Lower leg skin (tissue), 4 donors: ENCODE measurements at regions not wholly inside any gene's neighbourhood (a gene's known extent, or its start where the extent isn't known, plus 50 kb on each side); places are given as distances from the start of the nearest gene placed in this dataset.

ENCODE experiments used
- DNase-seq, 2 donors: peaks; one replicate each; pipeline ENCODE4 v3.0.0-alpha.2; 2019; ENCODE audit warnings: low spot score in 2 of 2
- H3K4me3 ChIP-seq: fragments of 200-600 bp; sonication (generic); 2 replicates; pipeline ENCODE4 v1.5.1; 2017; ENCODE audit warnings: mild to moderate bottlenecking, low read depth; ENCODE audit not compliant: poor library complexity, severe bottlenecking
- POLR2A ChIP-seq, 2 donors: fragments of 450-650 bp; IDR thresholded peaks; one replicate each; pipeline ENCODE4 v1.6.1; 2016 to 2017; ENCODE audit warnings: antibody characterized with exemption in 2 of 2, mild to moderate bottlenecking in 1 of 2, moderate library complexity in 1 of 2
- WGBS, 2 donors: methylation state at CpG; one replicate each; pipeline ENCODE4 v1.1.5; 2018; 5-methylcytosine and 5-hydroxymethylcytosine counted together
- intact Hi-C: fragments of 100-400 bp; cut with DNase I; formaldehyde crosslinking; loops from one replicate; pipeline ENCODE4 v1.15.0; 2023; ENCODE audit warnings: low total_unique reads
- TF ChIP-seq, protein P1 (sequence below), 3 donors: fragments of 450-650 bp; IDR thresholded peaks; one replicate each; pipeline ENCODE4 v1.5.1; 2016; ENCODE audit warnings: antibody characterized with exemption in 3 of 3, mild to moderate bottlenecking in 3 of 3, moderate library complexity in 2 of 3

GRCh38 chr14:38430522-38430921 lies 174.6 kb upstream of the CLEC14A start:
- TF ChIP-seq, protein P1, sequence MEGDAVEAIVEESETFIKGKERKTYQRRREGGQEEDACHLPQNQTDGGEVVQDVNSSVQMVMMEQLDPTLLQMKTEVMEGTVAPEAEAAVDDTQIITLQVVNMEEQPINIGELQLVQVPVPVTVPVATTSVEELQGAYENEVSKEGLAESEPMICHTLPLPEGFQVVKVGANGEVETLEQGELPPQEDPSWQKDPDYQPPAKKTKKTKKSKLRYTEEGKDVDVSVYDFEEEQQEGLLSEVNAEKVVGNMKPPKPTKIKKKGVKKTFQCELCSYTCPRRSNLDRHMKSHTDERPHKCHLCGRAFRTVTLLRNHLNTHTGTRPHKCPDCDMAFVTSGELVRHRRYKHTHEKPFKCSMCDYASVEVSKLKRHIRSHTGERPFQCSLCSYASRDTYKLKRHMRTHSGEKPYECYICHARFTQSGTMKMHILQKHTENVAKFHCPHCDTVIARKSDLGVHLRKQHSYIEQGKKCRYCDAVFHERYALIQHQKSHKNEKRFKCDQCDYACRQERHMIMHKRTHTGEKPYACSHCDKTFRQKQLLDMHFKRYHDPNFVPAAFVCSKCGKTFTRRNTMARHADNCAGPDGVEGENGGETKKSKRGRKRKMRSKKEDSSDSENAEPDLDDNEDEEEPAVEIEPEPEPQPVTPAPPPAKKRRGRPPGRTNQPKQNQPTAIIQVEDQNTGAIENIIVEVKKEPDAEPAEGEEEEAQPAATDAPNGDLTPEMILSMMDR (IDR thresholded peaks at IDR 0.05) = no peak
- no peak for TF ChIP-seq POLR2A (IDR thresholded peaks at IDR 0.05)
- WGBS, 2 donors = 85 to 88% methylated on average over 2 of the region's 2 CpGs
- intact Hi-C loops = no loop called here
- no peak for DNase-seq
- no peak overlapping the region for H3K4me3 ChIP-seq

- 89 to 92% methylated on average over 5 of the region's 5 CpGs for WGBS, 2 donors
- intact Hi-C loops = no loop called here
- H3K4me3 ChIP-seq = no peak overlapping the region
- TF ChIP-seq POLR2A (IDR thresholded peaks at IDR 0.05) = no peak
- TF ChIP-seq, protein P1 (IDR thresholded peaks at IDR 0.05) = no peak
- DNase-seq = no peak
Measured at GRCh38 chr14:38425324-38425976, 169.6 kb upstream of the CLEC14A start.

GRCh38 chr14:38420048-38420447 lies 164.2 kb upstream of the CLEC14A start:
- intact Hi-C loops = no loop called here
- no peak overlapping the region for H3K4me3 ChIP-seq
- TF ChIP-seq, protein P1 (IDR thresholded peaks at IDR 0.05) = no peak
- no peak for TF ChIP-seq POLR2A (IDR thresholded peaks at IDR 0.05)
- DNase-seq = no peak

- intact Hi-C loops = no loop called here
- no peak for DNase-seq
- WGBS, 2 donors = 23 to 33% methylated on average over 5 of the region's 5 CpGs
- no peak for TF ChIP-seq POLR2A (IDR thresholded peaks at IDR 0.05)
- TF ChIP-seq, protein P1 (IDR thresholded peaks at IDR 0.05) = no peak
- H3K4me3 ChIP-seq = no peak overlapping the region
Measured at GRCh38 chr14:38419579-38419978, 163.7 kb upstream of the CLEC14A start.

DNA sequence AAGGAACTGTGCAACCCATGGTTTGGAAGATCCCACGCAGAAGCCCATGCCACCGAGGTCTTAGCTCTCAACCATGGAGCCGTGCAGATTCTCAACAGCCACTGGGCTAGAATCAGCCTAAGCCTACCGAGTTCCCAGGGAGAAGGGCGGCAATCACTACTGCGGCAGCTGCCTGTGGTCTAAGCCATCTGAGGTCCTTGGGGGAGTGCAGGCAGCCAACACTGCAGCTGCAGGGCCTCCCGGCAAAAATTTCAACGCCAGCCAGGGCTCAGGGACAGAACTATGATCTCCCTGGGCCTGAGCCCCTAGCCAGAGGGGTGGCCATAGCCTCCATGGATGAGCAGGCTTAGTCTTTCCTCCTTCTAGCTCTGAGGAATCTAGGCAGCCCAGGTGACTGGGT lies 156.8 kb upstream of the CLEC14A start:
- TF ChIP-seq POLR2A (IDR thresholded peaks at IDR 0.05) = no peak
- TF ChIP-seq, protein P1 (IDR thresholded peaks at IDR 0.05) = no peak
- WGBS, 2 donors = 92 to 93% methylated on average over 7 to 8 of the region's 8 CpGs

DNA sequence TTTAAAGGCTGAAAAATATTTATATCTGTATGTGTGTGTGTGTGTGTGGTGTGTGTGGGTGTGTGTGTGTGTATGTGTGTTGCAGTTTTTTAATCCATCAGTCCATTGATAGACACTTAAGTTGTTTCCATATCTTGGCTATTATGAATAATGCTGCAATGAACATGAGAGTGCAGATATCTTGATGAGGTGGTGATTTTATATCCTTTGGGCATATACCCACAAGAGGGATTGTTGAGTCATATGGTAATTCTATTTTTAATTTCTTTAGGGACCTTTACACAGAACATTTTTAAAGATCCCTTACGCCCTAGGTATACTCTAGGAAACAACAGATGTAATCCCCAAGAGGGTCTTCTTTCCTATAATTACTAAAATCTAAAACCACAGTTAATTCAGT lies 154.5 kb upstream of the CLEC14A start:
- DNase-seq = no peak
- WGBS, 2 donors = 79% methylated on average over 1 of the region's 1 CpG
- TF ChIP-seq, protein P1 (IDR thresholded peaks at IDR 0.05) = no peak
- no peak for TF ChIP-seq POLR2A (IDR thresholded peaks at IDR 0.05)
- H3K4me3 ChIP-seq = no peak overlapping the region
- intact Hi-C loops = no loop called here

More for the DNA sequence above, 156.8 kb upstream of the CLEC14A start:
- DNase-seq = no peak
- intact Hi-C loops = no loop called here
- H3K4me3 ChIP-seq = no peak overlapping the region
